ENCODE measurements at regions not wholly inside any gene's neighbourhood (a gene's known extent, or its start where the extent isn't known, plus 50 kb on each side); places are given as distances from the start of the nearest gene placed in this dataset.
A peak's percentile ranks its signal among the peaks of the same experiment; 100 is the strongest.

DNA sequence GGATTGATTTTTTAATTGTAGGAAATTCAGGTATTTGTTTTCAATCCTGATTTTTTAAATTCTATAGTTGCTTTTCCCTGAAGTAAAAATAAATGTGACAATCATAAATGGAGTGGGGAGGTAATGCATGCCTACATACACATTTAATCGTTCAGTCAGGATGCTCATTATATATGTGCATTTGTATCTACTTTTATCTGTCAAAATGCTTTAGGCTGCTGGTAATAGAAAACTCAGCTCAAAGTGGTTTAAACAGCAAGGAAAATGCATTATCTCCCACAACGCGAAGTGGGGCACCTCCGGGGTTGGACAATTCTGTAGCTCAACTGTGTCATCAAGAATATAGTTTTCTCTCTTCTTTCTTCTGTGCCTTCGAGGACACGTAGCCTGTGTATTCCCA, 116.4 kb upstream of the SASH1 start:
- DNase-seq = no peak

DNA sequence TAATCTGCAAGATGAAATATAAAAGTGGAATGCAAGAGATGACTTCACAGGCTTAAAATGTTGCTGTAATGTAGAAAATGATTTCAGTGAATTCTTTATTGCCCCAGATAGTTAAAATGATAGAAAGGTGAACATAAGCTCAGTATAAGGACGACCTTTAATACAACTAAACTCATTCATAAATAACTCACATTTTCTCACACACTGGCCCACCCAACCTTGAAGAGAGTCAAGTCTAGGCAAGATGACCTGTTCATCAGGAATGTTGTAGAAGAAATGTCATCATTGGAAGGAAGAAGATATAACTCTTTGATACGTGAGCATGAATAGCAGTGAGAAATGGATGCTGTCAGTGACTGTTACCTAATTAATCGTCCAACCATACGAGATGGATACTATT, 111.1 kb upstream of the SASH1 start:
- DNase-seq = no peak

- no peak for DNase-seq
These were observed 107.2 kb upstream of the SASH1 start for GRCh38 chr6:148235446-148235845.

GRCh38 chr6:148238713-148239112, 103.9 kb upstream of the SASH1 start:
- no peak for DNase-seq

DNA sequence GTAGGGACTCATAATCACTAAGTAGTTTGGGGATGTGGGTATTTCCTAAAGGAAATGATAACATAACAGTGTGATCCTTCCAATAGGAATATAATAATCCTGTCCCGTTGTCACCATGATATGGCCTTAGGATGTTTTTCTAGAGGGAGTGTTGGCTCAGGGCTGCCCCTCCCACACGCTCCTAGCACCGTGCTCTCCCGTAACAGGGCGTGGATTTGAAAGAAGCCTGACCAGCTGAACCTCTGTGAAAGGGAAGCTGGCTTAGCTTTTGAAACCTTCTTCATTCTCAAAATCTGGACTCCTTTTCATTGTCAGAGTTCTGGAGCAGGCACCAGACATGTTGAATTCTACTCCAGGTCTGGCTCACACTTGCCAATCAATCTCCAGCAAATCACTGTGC, 103.4 kb upstream of the SASH1 start:
- no peak for DNase-seq

DNA sequence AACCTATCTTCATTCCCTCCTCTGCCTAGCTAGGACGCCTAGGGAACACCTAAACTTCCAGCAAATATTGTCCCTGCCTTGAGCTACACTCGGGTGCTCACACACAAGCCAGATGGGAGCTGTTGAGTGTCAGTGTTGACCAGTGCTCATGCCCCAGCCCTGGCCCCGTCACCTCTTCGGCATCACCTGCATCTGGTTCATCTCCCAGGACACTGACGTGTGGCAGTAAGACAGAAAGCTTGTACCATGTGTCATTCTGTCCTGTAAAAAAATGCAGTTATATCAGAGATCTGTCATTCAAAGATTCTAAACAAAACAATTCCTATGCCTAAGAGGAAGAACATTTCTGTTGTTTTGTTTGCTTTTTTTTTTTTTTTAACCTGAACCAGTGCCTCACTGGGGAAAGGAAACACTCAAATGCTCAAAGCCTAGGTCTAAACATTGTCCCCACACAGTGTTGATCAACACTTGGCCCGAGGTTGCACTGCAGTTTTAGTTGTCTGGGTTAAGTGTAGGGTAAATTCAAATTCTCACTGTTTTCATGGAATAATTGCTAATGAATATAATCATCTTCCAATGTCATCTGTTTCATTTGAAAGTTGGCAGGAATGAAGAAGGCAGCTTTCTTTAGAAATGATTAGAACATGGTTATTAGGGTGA, 102.7 kb upstream of the SASH1 start:
- DNase-seq = no peak

GRCh38 chr6:148240461-148240840, 102.2 kb upstream of the SASH1 start:
- DNase-seq = peak; percentile 60

DNA sequence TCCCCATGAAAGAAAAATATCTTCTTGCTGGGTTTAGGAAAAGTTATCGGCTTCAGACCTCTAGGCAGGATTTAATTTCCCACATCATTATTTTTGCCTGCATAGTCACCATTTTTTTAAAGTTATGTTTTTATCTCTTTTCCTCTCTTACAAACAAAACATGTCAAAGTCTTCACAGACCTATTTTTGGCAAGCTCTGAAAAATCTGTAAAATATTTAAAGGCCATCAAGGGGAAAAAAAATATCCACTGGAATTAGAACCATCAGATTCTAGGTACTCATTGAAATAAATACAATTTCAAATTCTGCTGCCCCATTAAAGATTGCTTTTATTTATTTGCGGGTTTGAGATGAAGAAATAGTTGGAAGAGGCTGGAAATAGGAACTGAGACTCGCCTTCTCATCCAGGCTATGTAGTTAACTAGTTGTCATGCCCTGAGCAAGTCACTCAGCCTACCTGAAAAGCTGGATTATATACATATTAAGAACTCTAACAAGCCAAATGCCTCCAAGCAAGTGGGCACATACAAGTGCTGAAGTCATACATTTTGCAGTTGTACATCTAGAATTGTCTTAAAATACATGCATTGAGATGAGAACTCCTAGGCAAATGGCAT, 101.7 kb upstream of the SASH1 start:
- no peak for DNase-seq

- no peak for DNase-seq
These were observed 100.5 kb upstream of the SASH1 start for GRCh38 chr6:148242180-148242579.

DNA sequence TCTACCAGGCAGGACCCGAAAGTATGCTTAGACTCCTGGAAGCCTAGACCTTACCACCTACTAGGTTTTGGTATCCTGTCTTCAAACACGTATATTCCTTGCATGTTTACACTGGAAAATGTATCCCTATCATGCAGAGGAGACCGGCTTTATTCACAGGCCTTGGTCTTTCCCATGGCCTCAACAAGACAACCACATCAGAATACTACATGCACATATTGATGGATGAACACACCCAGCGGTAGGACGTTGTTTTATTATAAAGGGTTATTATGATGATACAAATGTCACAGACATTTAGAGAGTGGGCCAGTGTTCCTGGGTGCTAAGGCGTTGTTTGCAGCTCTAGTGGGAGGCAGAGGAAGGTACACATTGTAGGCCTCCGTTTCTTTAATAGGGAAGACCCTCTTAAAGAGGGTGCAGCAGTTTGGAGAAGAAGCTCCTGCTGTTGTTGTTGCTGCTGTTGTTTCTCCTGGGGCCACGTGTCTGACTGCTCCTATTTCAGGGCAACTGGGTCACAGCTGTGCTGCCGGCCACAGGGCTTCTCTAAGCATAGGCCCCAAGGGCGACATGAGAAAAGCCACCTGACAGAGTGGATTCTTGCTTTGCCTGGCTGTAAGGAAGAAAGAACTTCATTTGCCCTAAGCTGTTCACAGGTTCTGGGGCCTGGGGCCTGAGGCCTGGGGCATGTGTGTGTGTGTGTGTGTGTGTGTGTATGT, 98.3 kb upstream of the SASH1 start:
- peak; percentile 75 for DNase-seq

DNA sequence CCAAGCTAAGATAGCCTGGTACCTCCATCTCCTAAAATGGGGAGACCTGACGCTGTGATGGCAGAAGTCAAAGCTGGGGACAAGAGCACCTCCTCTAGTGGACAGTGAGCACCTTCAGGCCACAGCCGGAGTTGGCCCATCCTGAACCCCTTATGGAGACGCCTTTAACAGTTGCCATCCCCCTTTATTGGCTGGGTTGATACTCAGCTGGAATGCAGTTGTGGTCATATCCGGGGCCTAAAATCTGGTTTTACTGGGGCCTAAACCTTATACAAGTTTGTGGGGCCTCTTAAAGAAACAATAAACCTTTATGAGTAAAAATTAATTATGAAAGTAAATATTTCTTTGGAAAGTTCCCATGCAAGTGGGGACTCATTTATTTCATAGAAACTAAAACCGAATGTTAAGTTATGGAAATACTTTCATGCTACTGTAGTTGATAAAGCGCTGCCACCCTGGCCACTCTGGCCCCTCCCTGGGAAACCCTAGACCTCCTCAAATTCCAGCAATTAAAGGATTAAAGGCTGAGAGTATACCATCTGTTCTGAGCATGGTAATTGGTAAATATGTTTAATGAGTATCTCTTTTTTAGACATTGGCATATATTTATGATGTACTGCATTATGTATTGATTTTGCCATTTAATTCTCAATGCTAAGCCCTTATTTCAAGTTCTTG, 95.1 kb upstream of the SASH1 start:
- DNase-seq = peak; percentile 33

DNA sequence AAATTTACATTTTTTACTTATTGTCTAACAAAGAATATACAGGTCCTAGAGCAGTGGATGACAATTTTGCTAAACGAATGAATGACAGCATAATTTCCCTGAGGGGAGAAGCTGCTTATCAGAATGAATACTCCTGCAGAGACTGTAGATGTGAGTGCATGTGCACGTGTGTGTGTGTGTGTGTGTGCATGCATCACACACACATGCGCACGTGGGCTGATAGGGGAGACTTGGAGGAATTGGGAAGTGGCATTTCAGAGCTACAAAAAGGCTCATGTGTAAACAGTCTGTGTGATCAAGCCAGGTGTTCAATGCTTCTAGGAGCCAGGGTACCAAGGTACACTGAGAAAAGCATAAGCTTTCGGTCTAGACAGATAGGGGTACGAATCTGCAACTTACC, 93.5 kb upstream of the SASH1 start:
- DNase-seq = no peak

GRCh38 chr6:148249679-148250375, 92.8 kb upstream of the SASH1 start:
- no peak for DNase-seq

DNA sequence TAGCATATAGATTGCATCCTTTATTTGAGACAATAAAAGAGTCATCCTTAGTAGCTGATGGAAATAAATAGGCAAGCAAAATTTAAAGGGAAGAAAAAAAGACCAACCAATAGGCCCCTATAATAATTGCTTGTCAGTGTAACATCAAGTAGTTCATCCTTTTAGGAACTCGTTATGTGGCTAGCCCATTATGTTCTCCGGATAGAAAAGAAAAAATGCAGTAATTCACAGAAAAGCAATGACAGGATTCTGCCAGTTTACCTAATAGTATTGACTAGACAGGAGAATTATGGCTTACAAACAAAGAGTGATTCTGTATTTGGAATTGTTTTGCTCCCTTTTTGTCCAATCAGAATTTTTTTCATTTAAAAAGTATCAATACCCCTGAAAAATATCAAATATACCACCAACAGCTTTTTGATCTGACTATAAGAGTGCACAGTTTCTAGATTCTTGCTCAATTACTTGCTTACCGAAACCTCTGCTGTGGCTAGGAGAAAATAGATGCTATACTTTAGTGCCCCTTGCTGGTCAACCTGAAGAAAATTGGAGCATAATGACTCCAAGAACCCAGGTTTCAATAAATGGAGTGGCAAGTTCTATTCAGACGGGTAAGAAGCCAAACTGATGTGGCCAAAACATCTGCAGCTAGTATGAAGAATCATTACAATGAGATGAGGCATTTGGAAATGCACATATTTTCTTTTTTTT, 91.5 kb upstream of the SASH1 start:
- DNase-seq = peak; percentile 57

- DNase-seq = no peak
These were observed 90.7 kb upstream of the SASH1 start for GRCh38 chr6:148251891-148252290.

- no peak for DNase-seq
These were observed 84.8 kb upstream of the SASH1 start for GRCh38 chr6:148257810-148258209.

- no peak for DNase-seq
These were observed 83.8 kb upstream of the SASH1 start for GRCh38 chr6:148258868-148259267.

- no peak for DNase-seq
These were observed 81.2 kb upstream of the SASH1 start for GRCh38 chr6:148261470-148261869.

- no peak for DNase-seq
These were observed 79.6 kb upstream of the SASH1 start for GRCh38 chr6:148263010-148263409.

DNA sequence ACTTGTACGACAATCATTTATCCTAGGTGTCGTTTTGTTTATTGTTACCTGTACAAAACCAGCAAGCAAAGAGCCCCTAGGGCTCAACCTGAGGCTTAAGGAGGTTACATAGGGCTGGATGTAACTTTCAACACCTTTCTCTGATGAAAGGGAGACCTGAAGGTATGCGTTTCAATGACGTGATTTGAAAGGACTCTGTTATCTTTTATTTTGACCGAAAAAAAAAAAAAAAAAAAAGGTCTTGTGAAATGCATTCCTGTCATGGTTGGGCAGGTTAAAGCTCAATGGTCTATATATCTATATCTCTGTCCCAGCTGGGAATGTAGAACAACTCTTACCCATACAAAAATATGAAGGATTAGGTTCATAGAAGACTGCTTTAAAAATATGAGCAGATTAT, 78.7 kb upstream of the SASH1 start:
- no peak for DNase-seq

- no peak for DNase-seq
These were observed 77.6 kb upstream of the SASH1 start for GRCh38 chr6:148265054-148265453.

- no peak for DNase-seq
These were observed 73.3 kb upstream of the SASH1 start for GRCh38 chr6:148269386-148269785.

Measured in eye (tissue), 1 donor.